ENCODE measurements at regions not wholly inside any gene's neighbourhood (a gene's known extent, or its start where the extent isn't known, plus 50 kb on each side); places are given as distances from the start of the nearest gene placed in this dataset.

- Mint-ChIP-seq H3K27me3 (no peaks in the 10 kb centered on the region), H3K36me3 (ENCODE audit: low read depth) (no peaks in the 10 kb centered on the region), H3K4me1 (peaks cover 2% of the 10 kb centered on the region), H3K27ac (no peak overlapping the region), H3K9me3 (peaks cover 2% of the 10 kb centered on the region), H3K4me3 (no peak overlapping the region)
- no peak for DNase-seq
- ATAC-seq (ENCODE audit: low read depth), result no peak
- ChIA-PET POLR2A (no interaction called here), CTCF (no interaction called here)
- intact Hi-C loops (cut with micrococcal nuclease), result no loop called here
- no peak for TF ChIP-seq CTCF (IDR thresholded peaks at IDR 0.05)
These were observed 132.5 kb downstream of the ZNF664 start for GRCh38 chr12:124105546-124105945.

GRCh38 chr12:124107351-124107750 is 134.3 kb downstream of the ZNF664 start:
- DNase-seq (no peak), ATAC-seq (ENCODE audit: low read depth) (no peak)
- no peak for TF ChIP-seq CTCF (IDR thresholded peaks at IDR 0.05)
- no peak overlapping the region for H3K27ac Mint-ChIP-seq
- peaks cover 2% of the 10 kb centered on the region for H3K4me1 Mint-ChIP-seq
- H3K27me3 Mint-ChIP-seq, result no peaks in the 10 kb centered on the region
- H3K9me3 Mint-ChIP-seq, result peaks cover 2% of the 10 kb centered on the region
- intact Hi-C loops (cut with micrococcal nuclease), result no loop called here
- ChIA-PET POLR2A (no interaction called here), CTCF (no interaction called here)
- H3K4me3 Mint-ChIP-seq, result no peak overlapping the region
- H3K36me3 Mint-ChIP-seq (ENCODE audit: low read depth), result no peaks in the 10 kb centered on the region

- Mint-ChIP-seq H3K4me3 (no peak overlapping the region), H3K9me3 (peaks cover 2% of the 10 kb centered on the region), H3K27ac (no peak overlapping the region), H3K36me3 (ENCODE audit: low read depth) (no peaks in the 10 kb centered on the region), H3K4me1 (peaks cover 2% of the 10 kb centered on the region), H3K27me3 (no peaks in the 10 kb centered on the region)
- DNase-seq (no peak), ATAC-seq (ENCODE audit: low read depth) (peak; percentile 28)
- ChIA-PET POLR2A (no interaction called here), CTCF (no interaction called here)
- intact Hi-C loops (cut with micrococcal nuclease), result no loop called here
- no peak for TF ChIP-seq CTCF (IDR thresholded peaks at IDR 0.05)
These were observed 136.7 kb downstream of the ZNF664 start for GRCh38 chr12:124109760-124110159.

- no peak for TF ChIP-seq CTCF (IDR thresholded peaks at IDR 0.05)
- Mint-ChIP-seq H3K36me3 (ENCODE audit: low read depth) (no peaks in the 10 kb centered on the region), H3K27me3 (no peaks in the 10 kb centered on the region), H3K9me3 (peaks cover 2% of the 10 kb centered on the region), H3K4me3 (no peak overlapping the region), H3K4me1 (peaks cover 2% of the 10 kb centered on the region), H3K27ac (no peak overlapping the region)
- ChIA-PET POLR2A (no interaction called here), CTCF (no interaction called here)
- intact Hi-C loops (cut with micrococcal nuclease), result no loop called here
- DNase-seq, result no peak
- no peak for ATAC-seq (ENCODE audit: low read depth)
These were observed 137.4 kb downstream of the ZNF664 start for GRCh38 chr12:124110372-124110883.

GRCh38 chr12:124111006-124111405 is 138.0 kb downstream of the ZNF664 start:
- peaks cover 2% of the 10 kb centered on the region for H3K9me3 Mint-ChIP-seq
- H3K27me3 Mint-ChIP-seq, result peaks cover 2% of the 10 kb centered on the region
- no peaks in the 10 kb centered on the region for H3K36me3 Mint-ChIP-seq (ENCODE audit: low read depth)
- ATAC-seq (ENCODE audit: low read depth) (no peak), DNase-seq (no peak)
- POLR2A ChIA-PET, result no interaction called here
- H3K4me1 Mint-ChIP-seq, result peaks cover 2% of the 10 kb centered on the region
- no peak for TF ChIP-seq CTCF (IDR thresholded peaks at IDR 0.05)
- no peak overlapping the region for H3K27ac Mint-ChIP-seq
- CTCF ChIA-PET, result no interaction called here
- intact Hi-C loops (cut with micrococcal nuclease), result no loop called here
- H3K4me3 Mint-ChIP-seq, result no peak overlapping the region

All from activated B cell treated with CpG ODN at 0.5 μM for 24 hours (primary cell).